ENCODE measurements at regions not wholly inside any gene's neighbourhood (a gene's known extent, or its start where the extent isn't known, plus 50 kb on each side); places are given as distances from the start of the nearest gene placed in this dataset.

GRCh38 chr6:148173548-148173947, 169.1 kb upstream of the SASH1 start:
- TF ChIP-seq POLR2A (IDR thresholded peaks at IDR 0.05): no peak
- no peak for TF ChIP-seq CTCF (IDR thresholded peaks at IDR 0.05)
- TF ChIP-seq EP300 (IDR thresholded peaks at IDR 0.05): no peak

Measured in tibial nerve (tissue), 4 donors.